GM21381 (cell line): ENCODE measurements at regions not wholly inside any gene's neighbourhood (a gene's known extent, or its start where the extent isn't known, plus 50 kb on each side); places are given as distances from the start of the nearest gene placed in this dataset.
A peak's percentile ranks its signal among the peaks of the same experiment; 100 is the strongest.
"Not testable (repeated sequence)": the region's sequence is repeated elsewhere in the genome, so short reads cannot be mapped to it uniquely, and the experiment has no call there.

Source experiments
- ATAC-seq: cut with Tn5 transposase; IDR thresholded peaks from one replicate; pipeline ENCODE4 v1.9.1; 2021; ENCODE audit warnings: mild to moderate bottlenecking, moderate library complexity; ENCODE audit not compliant: unreplicated experiment

DNA sequence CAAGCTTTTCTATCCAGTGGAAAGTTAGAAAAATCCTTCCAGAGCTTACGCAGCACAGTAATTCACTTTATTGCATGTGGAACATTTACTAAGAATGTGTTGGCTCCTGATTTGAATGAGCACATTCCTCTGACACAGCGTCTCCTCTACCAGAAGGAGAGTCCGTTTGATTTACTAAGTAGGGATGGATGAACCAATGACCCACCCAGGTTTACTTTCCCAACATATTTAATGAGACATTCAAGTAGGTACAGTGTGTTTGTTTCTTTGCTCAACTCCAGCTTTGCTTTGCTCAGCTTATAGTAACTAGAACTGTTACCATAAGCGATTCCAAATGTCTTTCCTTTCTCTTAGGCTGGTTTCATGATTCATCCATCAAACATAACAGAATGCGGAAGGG lies 161.7 kb downstream of the SMARCA1 start:
- ATAC-seq = no peak

DNA sequence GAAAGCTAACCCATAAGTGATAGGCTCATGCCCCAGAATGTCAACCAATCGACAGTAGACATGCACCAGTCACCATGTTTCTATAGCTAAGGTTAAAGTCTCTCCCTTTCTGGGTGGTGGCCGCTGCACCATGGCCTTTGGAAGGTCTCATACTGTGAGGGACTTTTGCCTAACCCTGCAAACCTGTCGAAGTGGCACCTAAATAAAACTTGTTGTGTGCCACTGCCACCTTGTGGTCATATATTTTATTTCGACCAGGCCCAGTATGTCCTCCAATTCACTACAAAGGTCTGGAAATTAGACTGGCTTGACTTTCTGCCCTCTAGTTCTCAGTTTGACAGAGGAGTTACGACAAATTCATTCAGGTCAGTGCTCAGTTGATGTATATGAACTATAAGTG lies 163.1 kb downstream of the SMARCA1 start:
- peak; percentile 66 for ATAC-seq

DNA sequence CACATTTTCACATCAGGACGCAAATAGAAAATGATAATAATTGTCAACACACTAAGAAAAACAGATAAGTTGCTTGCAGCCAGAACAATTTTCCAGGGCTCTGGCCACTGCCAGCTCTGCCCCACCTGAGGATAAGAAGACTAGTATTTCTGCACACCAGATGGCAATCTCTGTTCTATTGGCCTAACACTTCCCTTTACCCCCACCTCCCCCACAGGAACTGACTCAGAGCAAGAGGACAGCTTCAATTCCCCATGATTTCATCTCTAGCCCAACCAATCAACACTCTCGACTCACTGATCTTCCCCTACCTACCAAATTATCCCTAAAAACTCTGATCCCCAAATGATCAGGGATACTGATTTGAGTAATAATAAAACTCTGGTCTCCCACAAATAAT lies 164.0 kb downstream of the SMARCA1 start:
- ATAC-seq = no peak

DNA sequence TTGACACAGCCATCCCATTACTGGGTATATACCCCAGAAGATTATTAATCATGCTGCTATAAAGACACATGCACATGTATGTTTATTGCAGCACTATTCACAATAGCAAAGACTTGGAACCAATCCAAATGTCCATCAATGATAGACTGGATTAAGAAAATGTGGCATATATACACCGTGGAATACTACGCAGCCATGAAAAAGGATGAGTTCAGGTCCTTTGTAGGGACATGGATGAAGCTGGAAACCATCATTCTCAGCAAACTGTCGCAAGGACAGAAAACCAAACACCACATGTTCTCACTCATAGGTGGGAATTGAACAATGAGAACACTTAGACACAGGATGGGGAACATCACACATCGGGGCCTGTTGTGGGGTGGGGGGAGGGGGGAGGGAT lies 165.9 kb downstream of the SMARCA1 start:
- ATAC-seq = not testable (repeated sequence)

DNA sequence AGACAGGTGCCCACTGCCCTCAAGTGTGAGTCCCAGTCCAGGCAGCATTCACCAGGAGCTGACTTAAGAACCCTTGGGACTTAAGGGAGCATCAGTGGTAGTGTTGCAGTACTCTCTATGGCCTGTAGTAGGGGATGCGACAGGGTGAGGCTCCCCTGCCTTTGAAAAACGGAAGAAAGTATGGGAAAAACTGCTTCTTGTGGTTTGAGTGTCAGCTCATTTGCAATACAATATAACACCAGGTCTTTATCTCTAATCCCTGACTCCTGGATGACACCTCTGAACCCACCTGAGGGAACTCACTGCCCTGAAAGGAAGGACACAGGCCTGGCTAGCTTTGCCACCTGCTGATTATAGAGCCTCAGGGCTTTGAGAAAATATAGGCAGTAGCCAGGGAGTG lies 176.0 kb downstream of the SMARCA1 start:
- no peak for ATAC-seq

DNA sequence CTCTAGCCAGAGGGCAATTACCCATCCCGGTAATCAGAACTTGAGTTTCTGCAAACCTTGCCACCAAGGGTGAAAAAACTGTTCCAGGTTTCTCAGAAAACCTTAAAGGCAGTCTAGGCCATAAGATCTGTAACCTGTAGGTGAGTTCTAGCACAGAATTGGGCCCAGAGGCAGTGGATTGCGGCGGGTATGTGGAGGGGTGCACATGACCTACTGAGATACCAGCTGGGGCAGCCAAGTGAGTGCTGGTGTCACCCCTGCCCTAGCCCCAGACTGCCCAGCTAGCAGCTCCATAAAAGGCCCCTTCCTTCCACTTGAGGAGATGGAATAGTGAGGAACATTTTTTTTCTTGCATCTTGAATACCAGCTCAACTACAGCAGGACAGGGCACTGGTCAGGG lies 176.7 kb downstream of the SMARCA1 start:
- no peak for ATAC-seq

DNA sequence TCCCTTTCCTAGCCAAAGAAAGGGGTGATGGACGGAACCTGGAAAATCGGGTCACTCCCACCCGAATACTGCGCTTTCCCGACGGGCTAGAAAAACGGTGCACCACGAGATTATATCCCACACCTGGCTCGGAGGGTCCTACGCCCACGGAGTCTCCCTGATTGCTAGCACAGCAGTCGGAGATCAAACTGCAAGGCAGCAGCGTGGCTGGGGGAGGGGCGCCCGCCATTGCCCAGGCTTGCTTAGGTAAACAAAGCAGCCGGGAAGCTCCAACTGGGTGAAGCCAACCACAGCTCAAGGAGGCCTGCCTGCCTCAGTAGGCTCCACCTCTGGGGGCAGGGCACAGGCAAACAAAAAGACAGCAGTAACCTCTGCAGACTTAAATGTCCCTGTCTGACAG lies 186.0 kb downstream of the SMARCA1 start:
- ATAC-seq = not testable (repeated sequence)

DNA sequence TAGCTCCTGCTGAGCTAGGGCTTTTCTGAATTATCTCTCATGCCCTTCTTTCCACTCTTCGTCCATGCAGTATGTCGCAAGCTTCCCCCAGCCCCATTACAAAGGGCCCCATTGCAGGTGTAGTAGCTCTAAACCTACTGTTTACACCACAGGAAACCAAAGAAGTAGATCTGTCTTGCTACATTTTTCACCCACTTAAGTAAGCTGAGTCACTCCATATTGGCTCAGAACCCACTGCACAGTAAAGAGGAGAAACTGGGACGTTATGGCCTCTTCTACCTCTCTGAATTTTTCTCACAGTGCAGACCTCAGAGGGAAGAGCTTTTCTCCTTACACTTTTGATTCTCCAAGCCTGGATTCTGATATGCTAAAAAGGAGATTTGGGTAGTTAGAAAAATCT lies 200.2 kb downstream of the SMARCA1 start:
- no peak for ATAC-seq

DNA sequence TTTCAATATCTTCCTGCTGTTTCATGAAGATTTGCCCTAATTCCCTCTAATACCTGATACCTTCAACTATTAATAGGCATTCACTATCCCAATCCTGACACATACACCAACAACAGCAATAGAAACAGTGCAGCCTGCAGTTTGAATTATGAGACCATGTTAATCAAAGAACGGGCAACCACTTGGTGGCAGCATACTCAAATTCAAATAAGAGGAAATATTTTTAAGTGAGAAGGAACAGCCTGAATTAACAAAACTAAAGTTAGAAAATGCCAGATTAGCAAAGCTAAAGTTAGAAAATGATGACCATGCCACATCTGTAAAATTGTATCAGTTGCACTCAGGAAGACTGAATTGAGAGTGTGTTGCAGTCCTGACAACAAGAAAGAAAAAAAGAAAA lies 204.9 kb downstream of the SMARCA1 start:
- no peak for ATAC-seq

DNA sequence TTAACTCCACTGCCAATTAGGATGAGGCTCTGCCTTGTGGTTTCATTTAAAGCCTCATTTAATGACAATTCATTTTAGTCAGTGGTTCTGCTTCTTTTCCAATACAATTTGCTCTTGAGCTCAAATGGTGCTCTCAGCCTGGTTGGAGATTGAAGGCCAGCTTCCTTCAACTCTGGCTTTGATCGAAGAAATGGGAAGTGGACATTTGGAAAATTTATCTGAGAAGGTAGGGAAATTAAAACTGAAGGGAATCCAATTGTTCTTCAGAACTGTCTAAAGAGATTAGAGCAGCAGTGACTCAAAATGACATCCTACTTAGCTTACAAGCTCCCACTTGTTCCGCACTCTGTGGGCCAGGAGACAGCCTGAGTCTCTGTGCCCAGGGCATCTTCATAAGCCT lies 206.8 kb downstream of the SMARCA1 start:
- no peak for ATAC-seq

DNA sequence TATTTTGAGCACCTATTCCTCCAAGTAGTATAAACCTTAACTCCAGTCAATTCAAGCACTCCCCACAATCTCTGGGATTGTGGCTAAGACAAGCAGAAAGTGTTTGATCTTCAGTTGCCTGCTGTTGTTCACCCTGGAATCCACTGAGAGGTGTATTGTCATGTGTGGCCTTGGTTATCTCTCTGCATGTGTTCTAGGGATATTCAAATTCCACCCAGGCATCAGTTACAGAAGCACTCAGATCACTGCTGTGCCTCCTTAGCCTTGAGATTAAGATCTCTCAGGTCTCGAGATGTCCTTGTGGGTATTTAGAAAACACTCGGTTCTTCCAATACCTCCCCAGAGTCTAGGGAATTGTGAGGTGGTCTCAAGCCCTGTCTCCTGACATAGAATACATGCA lies 213.3 kb downstream of the SMARCA1 start:
- ATAC-seq = no peak

DNA sequence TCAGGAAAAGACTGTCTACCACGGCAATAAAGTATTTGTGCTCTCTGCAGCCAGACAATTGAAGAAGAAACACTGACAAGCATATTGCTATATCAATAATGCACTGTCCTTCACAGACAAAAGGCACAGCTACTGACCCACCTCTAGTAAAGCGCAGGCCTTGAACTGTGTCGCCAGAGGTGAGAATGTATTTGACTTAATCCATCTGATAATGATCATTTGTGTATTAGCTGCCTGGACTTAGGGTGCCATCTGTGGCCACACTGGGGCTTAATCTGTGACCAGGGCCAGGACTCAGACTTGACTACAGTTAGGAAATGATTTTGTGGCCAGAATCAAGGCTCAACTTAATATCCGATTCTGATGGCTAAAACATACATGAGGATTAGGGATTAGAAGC lies 260.4 kb downstream of the SMARCA1 start:
- ATAC-seq = no peak

DNA sequence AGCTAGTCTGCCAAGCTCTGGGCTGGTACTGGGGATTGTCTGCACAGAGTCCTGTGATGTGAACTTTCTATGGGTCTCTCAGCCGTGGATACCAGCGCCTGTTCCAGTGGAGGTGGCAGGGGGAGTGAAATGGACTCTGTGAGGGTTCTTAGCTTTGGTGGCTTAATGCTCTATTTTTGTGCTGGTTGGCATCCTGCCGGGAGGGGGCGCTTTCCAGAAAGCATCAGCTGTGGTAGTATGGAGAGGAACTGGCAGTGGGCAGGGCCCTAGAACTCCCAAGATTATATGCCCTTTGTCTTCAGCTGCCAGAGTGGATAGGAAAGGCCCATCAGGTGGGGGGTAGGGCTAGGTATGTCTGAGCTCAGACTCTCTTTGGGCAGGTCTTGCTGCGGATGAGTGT lies 267.8 kb downstream of the SMARCA1 start:
- not testable (repeated sequence) for ATAC-seq

DNA sequence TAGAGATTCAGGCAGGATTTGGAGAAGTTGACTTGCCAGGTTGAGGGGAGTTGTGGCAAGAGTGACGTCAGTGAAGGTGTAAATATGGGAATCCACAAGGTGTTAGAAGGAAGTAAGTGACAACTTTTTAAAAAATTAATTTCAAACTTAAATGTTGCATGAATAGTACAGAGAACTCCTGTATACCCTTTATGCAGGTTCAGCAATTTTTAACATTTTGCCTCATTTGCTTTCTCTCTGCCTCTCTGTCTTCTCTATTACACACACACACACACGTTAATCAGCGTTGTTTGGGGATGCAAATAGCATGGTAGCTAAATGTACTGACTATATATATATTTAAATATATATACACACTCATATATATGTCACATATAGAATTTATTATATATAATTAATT lies 273.7 kb downstream of the SMARCA1 start:
- ATAC-seq = no peak

DNA sequence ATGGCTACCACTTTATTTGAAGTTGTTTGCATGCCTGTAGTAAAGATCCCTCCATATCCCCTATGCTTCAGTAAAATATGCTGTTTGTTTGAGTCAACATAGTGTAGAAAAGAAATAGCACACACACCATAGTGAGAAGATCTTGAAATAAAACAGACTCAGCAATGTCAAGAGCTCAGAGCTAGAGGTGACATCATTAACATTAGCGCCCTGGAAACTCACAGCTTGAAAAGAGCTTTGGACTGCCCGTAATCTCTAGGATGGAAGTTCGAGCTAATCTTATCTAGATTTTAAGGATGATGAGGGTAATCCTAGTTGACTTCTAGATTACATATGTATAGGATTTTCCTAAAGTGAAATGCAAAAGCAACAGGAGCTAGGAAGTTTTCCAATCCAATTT lies 275.6 kb downstream of the SMARCA1 start:
- no peak for ATAC-seq

DNA sequence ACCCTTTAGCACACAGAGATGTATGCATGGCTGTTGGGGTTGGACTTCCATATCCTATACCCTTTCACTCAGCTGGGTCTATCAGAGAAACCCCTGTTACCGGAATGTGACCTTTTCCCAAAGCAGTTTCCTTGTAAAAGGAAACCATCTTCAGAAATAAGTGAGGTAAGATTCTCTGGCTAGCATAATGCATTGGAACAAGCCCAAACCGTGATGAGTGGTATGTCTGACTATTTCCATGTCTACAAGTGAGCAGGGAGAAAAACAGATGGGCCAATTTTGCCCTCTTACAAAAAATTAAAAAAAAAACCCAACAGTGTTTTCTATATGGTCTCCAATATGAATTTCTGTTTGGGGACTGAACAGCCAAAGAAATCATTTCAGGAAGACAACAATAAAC lies 283.9 kb downstream of the SMARCA1 start:
- no peak for ATAC-seq

DNA sequence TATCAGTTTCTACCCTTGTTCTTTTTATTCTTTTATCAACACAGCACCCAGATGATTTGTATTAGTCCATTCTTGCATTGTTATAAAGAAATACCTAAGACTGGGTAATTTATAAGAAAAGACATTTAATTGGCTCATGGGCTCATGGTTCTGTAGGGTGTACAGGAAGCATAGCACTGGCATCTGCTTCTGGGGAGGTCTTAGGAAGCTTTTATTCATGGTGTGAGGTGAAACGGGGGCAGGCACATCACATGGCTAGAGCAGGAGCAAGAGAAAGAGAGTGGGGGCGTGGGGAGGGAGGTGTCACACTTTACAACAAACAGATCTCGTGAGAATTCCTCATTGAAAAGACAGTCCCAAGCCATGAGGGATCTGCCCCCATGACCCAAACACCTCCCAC lies 285.3 kb downstream of the SMARCA1 start:
- no peak for ATAC-seq

DNA sequence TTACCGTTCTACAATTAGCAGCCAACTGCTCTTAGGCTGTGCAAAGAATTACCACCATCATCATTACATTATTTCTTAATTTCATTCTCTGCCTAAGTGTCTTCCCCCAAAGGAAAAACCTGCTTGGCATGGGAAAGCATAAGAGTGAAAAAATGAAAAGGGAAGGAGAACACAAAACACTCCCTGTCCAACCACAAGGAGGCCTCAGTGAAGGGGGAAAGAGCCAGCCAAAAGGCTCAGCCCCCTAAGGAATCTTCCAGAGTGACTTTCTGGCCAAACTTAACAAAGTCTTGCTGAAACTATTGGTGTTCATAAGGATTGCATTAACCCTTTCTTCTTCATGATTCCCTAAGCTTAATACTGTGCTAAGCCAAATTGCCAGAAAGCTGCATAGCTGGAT lies 287.4 kb downstream of the SMARCA1 start:
- ATAC-seq = no peak

DNA sequence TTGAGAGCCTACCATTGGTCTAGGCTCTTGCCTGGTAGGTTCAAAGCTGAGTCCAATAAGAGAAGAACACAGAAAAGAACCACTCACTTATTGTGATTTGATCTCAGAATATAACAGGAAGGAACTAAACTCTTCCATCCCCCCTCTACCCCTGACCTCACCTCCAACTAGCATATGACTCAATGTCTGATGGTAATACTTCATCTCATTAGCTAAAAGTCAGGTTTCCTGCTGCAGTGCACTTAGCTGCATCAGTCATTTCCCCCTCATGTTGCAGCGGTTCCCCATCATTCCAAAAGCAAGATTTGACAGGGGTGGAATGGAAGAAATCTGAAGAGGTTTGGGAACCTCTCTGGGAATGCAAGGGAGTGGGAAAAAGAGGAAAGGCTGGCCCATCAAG lies 289.5 kb downstream of the SMARCA1 start:
- no peak for ATAC-seq

DNA sequence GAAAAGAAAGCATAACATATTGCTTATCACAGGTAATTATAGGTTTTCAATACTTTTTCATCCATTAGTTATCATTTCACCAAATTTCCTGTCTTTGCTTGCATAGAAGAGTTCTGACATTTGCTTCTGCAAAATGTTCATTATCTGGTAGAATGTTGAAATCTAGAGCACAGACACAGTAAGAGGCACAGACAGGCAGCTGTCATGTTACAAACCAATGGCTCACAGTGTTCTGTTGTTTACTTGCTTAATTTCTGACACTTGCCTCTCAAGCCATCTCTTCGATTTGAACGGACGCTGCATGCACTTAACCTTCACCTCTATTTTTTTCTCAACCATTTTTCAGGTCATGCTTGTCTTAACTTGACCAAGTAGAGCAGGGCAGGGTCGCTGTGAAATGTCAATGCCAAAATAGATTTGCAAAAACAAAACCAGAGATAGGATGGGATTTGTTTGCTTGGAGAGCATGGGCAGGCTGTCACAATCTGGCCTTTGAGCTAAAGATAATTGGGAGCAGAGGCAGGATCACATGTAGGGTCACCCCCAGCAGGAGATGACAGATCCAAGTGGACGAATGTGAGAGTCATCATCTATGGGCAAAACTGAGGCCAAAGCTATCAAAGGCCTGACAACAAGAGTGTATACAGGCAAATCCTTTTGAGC lies 292.3 kb downstream of the SMARCA1 start:
- ATAC-seq = no peak

DNA sequence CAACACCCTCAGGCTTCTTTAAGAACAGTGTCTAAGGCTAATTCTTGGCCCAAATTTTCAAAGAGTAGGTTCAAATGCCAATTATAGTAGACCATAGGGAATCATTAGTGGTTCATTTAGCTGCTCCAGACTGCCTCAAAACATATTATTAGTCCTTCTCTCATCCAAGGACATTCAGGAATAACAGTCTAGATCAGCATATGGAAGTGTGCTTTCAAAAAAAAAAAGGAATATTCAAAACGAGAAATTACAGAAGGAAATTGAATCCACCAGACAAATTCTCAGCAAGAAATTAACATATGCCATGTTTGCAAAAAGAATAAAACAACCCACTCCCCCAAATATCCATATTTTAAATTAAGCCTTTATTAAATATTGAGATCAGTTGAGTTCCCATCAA lies 293.1 kb downstream of the SMARCA1 start:
- ATAC-seq = no peak

DNA sequence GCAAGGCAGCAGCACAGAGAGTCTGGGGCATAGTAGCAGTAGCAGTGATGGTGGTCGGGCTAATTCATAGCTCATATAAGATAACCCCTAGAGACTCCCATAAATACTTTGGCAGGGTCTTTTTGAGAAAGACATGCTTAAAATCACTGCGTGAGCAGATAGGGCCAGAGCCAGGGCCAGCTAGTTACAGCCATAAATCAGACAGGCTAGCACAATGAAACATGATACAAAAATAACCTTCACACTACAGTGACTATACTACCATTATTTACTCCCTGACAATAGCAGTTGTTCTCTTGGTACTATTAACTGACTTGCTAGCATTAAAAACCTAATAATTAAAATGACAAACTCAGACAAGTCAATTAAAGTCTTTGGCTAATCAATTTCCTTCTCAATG lies 295.9 kb downstream of the SMARCA1 start:
- ATAC-seq = no peak

DNA sequence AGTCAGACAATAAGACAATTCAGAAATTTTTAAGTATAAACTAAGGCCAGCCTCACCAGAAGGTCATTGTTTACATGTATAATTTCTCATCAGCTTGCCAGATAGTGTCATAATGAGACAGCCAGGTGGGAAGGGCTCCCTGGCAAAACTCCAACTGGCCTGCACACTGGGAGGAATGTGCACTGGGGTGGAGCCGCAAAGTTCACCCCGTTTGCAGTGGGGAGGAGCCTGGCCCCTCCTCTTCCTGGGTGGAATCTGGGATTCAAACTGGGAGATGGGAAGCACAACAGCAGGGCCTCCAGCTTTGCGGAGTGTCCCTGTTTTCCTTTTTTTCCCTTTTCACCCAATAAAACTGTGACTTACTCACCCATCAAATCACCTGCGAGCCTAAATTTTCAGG lies 329.9 kb downstream of the SMARCA1 start:
- ATAC-seq = no peak

DNA sequence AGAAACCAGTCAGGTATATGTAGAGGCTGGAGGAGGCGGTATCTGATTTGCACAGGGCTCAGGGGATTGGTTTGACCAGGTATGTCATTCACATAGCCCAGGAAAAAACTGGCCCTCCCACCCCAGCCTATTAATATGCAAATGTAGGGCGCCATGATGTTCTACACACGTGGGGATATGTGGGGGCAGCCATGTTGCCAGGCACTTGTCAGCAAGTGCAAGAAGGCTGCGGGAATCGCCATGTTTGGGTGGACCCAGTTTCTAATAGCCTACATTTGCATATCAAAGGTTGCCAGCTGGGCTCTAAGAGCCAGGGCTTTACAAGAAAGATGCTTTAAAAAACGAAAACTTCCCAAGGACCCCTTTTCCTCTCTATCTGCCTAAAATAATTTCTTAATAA lies 335.1 kb downstream of the SMARCA1 start:
- no peak for ATAC-seq
